Neural progenitor cell (in vitro differentiated cells): ENCODE measurements at regions not wholly inside any gene's neighbourhood (a gene's known extent, or its start where the extent isn't known, plus 50 kb on each side); places are given as distances from the start of the nearest gene placed in this dataset.

Source experiments
- CTCF ChIP-seq: fragments of 200-600 bp; sonication (generic); IDR thresholded peaks from 2 replicates; pipeline ENCODE4 v1.5.1; 2017; ENCODE audit warnings: antibody characterized with exemption, mild to moderate bottlenecking
- EZH2 ChIP-seq: fragments of 200-600 bp; sonication (generic); IDR thresholded peaks from 2 replicates; pipeline ENCODE4 v1.6.1; 2017; ENCODE audit warnings: antibody characterized with exemption, mild to moderate bottlenecking, moderate library complexity
- EZH2phosphoT487 ChIP-seq: fragments of 200-600 bp; sonication (generic); IDR thresholded peaks from 2 replicates; pipeline ENCODE4 v1.6.1; 2017; ENCODE audit warnings: antibody characterized with exemption

GRCh38 chr20:55252521-55252920 is 752.8 kb downstream of the CBLN4 start:
- TF ChIP-seq CTCF, result no peak
- TF ChIP-seq EZH2, result no peak
- TF ChIP-seq EZH2phosphoT487, result no peak
